HEK293T (cell line): ENCODE measurements at regions not wholly inside any gene's neighbourhood (a gene's known extent, or its start where the extent isn't known, plus 50 kb on each side); places are given as distances from the start of the nearest gene placed in this dataset.
A peak's percentile ranks its signal among the peaks of the same experiment; 100 is the strongest.

Experiments used
- CTCF ChIA-PET: fragments of 350-600 bp; formaldehyde crosslinking; extraction: SDS; loops from one replicate; lab custom pipeline; 2021; ENCODE audit warnings: antibody characterized with exemption, inconsistent platforms; lab: Yijun Ruan, JAX
- POLR2A ChIA-PET: fragments of 350-600 bp; formaldehyde crosslinking; extraction: SDS; loops from one replicate; lab custom pipeline; 2020; ENCODE audit warnings: antibody characterized with exemption, inconsistent platforms; lab: Yijun Ruan, JAX
- DNase-seq: peaks from one replicate; pipeline ENCODE4 v3.0.0; 2012; ENCODE audit warnings: mixed read lengths; ENCODE audit errors: extremely low spot score
- ARNT ChIP-seq: fragments of 450-650 bp; IDR thresholded peaks from 2 replicates; pipeline ENCODE4 v1.6.1; 2017; ENCODE audit warnings: mild to moderate bottlenecking
- BHLHE40 ChIP-seq: fragments of 450-650 bp; IDR thresholded peaks from 2 replicates; pipeline ENCODE4 v1.6.1; 2016; ENCODE audit warnings: mild to moderate bottlenecking, moderate library complexity, borderline replicate concordance
- CTBP1 ChIP-seq: fragments of 450-650 bp; IDR thresholded peaks from 2 replicates; pipeline ENCODE4 v1.6.1; 2016; ENCODE audit warnings: borderline replicate concordance
- ELF4 ChIP-seq: fragments of 450-650 bp; IDR thresholded peaks from 2 replicates; pipeline ENCODE4 v1.6.1; 2017; ENCODE audit warnings: antibody characterized with exemption
- FOXA1 ChIP-seq: fragments of 450-650 bp; IDR thresholded peaks from 2 replicates; pipeline ENCODE4 v1.6.1; 2016; ENCODE audit warnings: mild to moderate bottlenecking
- FOXK2 ChIP-seq: fragments of 450-650 bp; IDR thresholded peaks from 2 replicates; pipeline ENCODE4 v1.6.1; 2016; ENCODE audit warnings: mild to moderate bottlenecking
- FOXM1 ChIP-seq: fragments of 450-650 bp; IDR thresholded peaks from 2 replicates; pipeline ENCODE4 v1.6.1; 2017; ENCODE audit warnings: mild to moderate bottlenecking, borderline replicate concordance
- HDGF ChIP-seq: fragments of 450-650 bp; IDR thresholded peaks from 2 replicates; pipeline ENCODE4 v1.6.1; 2017; ENCODE audit warnings: antibody characterized with exemption, borderline replicate concordance
- L3MBTL2 ChIP-seq: fragments of 450-650 bp; conservative IDR thresholded peaks from 2 replicates; pipeline ENCODE4 v1.6.1; 2016; ENCODE audit warnings: mild to moderate bottlenecking
- LEF1 ChIP-seq: fragments of 450-650 bp; IDR thresholded peaks from 2 replicates; pipeline ENCODE4 v1.6.1; 2017; ENCODE audit warnings: mild to moderate bottlenecking, borderline replicate concordance
- NFRKB ChIP-seq: fragments of 450-650 bp; IDR thresholded peaks from 2 replicates; pipeline ENCODE4 v1.6.1; 2016; ENCODE audit warnings: mild to moderate bottlenecking, moderate library complexity
- SP1 ChIP-seq: fragments of 450-650 bp; IDR thresholded peaks from 2 replicates; pipeline ENCODE4 v1.6.1; 2017
- SUZ12 ChIP-seq: fragments of 450-650 bp; IDR thresholded peaks from 2 replicates; pipeline ENCODE4 v1.6.1; 2016; ENCODE audit warnings: mild to moderate bottlenecking
- TARDBP ChIP-seq: fragments of 450-650 bp; IDR thresholded peaks from 2 replicates; pipeline ENCODE4 v1.6.1; 2016
- ZNF384 ChIP-seq: fragments of 450-650 bp; IDR thresholded peaks from 2 replicates; pipeline ENCODE4 v1.6.1; 2016
- TF ChIP-seq, protein P1 (sequence below): fragments of 450-650 bp; IDR thresholded peaks from 2 replicates; pipeline ENCODE4 v1.6.1; 2016

DNA sequence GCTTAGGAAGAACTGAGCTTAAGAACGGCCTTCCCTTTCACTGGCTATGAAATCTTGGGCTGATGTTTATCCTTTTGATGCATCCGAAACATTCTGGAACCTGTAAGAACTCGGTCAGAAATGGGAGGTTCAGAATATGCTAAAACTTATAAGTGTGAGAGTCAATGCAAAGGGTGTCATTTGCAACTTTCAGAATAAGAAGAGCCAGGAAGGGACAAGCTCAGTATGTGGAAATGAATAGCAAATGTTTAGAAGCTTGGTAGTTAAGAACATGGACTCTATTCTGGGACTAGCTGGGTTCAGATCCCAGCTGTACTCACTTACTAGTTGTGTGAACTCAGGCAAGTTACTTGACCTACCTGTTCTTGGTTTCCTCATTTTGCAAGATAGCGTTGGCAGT, 234.1 kb downstream of the OMA1 start:
- TF ChIP-seq FOXA1: no peak
- TF ChIP-seq ARNT: no peak
- TF ChIP-seq FOXM1: no peak
- TF ChIP-seq SP1: no peak
- TF ChIP-seq HDGF: no peak
- no peak for TF ChIP-seq LEF1
- no peak for TF ChIP-seq BHLHE40
- no peak for TF ChIP-seq SUZ12
- TF ChIP-seq, protein P1, sequence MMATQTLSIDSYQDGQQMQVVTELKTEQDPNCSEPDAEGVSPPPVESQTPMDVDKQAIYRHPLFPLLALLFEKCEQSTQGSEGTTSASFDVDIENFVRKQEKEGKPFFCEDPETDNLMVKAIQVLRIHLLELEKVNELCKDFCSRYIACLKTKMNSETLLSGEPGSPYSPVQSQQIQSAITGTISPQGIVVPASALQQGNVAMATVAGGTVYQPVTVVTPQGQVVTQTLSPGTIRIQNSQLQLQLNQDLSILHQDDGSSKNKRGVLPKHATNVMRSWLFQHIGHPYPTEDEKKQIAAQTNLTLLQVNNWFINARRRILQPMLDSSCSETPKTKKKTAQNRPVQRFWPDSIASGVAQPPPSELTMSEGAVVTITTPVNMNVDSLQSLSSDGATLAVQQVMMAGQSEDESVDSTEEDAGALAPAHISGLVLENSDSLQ: no peak
- TF ChIP-seq L3MBTL2: no peak
- no peak for TF ChIP-seq FOXK2
- TF ChIP-seq NFRKB: no peak
- no peak for TF ChIP-seq CTBP1
- TF ChIP-seq ELF4: no peak
- no peak for TF ChIP-seq TARDBP
- no peak for TF ChIP-seq ZNF384
- DNase-seq: no peak
- ChIA-PET POLR2A (no interaction called here), CTCF (no interaction called here)

DNA sequence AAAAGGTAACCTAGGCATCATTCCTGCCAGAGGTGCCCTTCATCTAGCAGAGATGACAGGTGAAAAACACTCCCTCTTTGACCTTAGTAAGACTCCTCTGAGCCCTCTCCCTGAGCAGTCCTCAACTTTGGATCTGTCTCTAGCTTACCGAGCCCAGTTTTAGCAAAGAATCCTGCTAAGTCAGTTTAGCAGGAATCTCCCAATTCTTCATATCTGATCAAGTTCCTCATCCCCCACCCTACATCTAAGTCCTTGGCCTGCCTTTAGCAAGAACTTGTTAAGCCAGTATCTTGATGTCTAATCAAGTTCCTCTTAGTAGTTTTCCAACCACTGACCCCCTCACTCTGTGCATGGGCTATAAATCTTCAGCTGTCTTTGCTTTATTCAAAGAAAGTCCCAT, 235.6 kb downstream of the OMA1 start:
- DNase-seq: no peak
- ChIA-PET CTCF (no interaction called here), POLR2A (no interaction called here)
- no peak for TF ChIP-seq ZNF384
- TF ChIP-seq, protein P1: 0 out of 2 replicates have a peak, but pooled peaks have one; percentile 16

DNA sequence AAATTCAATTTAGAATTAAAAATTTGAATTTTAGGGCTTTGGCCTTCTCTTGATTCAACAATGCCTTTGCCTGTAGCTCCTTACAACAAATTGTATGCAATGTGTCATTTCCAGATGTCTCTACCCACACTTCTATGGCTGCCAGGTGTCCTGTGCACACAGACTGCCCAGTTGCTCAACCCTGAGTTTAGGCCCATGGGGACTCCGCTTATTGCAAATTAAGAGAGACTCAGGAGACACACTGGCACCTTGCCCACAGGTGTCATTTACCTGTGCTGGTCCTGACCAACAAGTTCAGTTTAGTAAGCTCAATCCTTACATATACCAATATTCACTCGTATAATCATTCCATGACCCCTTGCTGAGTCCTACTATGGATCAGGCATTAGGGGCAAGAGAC, 236.1 kb downstream of the OMA1 start:
- CTCF ChIA-PET: no interaction called here
- TF ChIP-seq FOXK2: no peak
- TF ChIP-seq SUZ12: no peak
- TF ChIP-seq CTBP1: no peak
- no peak for TF ChIP-seq BHLHE40
- no peak for TF ChIP-seq FOXA1
- no peak for TF ChIP-seq LEF1
- no peak for TF ChIP-seq HDGF
- TF ChIP-seq FOXM1: no peak
- TF ChIP-seq SP1: no peak
- no peak for TF ChIP-seq ARNT
- DNase-seq: no peak
- POLR2A ChIA-PET: no interaction called here

DNA sequence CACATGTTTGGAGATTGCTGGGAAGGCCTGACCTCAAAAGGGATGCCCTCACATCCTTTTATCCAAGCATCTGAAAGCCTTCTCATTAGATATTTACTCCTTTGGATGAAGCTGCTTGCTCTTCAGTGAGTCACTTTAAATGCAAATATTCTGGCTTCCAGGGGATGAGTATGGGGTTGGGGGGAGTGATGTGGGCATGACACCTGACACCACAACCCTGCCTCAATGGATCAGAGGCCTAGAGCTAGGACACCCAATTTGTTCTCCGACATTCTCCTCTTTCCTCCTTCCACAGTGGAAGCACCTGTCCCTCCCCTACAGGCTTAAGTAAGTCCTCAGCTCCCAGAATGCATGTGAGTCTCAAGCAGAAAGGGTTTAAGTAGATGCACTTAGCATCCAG, 238.3 kb downstream of the OMA1 start:
- ChIA-PET CTCF (no interaction called here), POLR2A (no interaction called here)
- TF ChIP-seq FOXM1 (no peak), ELF4 (no peak), FOXA1 (no peak), TARDBP (no peak), ARNT (no peak), SP1 (no peak), SUZ12 (no peak), HDGF (no peak), NFRKB (no peak), BHLHE40 (no peak), L3MBTL2 (no peak), FOXK2 (no peak), LEF1 (no peak), CTBP1 (no peak)
- TF ChIP-seq, protein P1: no peak
- no peak for DNase-seq

DNA sequence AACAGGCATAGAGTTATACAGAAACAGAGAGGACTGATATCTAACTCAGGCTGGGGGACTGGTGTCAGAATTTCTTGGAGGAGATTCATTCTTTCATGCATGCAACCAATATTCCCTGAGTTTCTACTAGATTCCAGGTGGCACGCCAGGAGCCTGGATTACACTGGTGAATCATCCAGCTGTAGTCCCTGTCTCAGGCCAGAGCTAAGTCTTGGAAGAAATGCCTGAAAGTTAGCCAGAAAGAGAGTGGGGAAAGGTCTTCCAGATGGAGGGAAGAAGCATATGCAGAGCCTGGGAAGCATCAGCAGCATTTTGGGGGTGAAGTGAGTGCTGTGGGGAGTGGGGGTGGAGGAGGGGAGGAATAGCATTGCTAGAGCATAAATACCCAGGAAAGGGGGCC, 239.1 kb downstream of the OMA1 start:
- ChIA-PET POLR2A (no interaction called here), CTCF (no interaction called here)
- no peak for DNase-seq
- no peak for TF ChIP-seq ZNF384
- no peak for TF ChIP-seq FOXK2
- TF ChIP-seq, protein P1: no peak
- TF ChIP-seq HDGF: no peak
- no peak for TF ChIP-seq FOXA1
- TF ChIP-seq BHLHE40: no peak
- TF ChIP-seq CTBP1: no peak
- no peak for TF ChIP-seq SUZ12
- no peak for TF ChIP-seq NFRKB
- no peak for TF ChIP-seq LEF1
- TF ChIP-seq TARDBP: no peak
- no peak for TF ChIP-seq FOXM1
- no peak for TF ChIP-seq ELF4

DNA sequence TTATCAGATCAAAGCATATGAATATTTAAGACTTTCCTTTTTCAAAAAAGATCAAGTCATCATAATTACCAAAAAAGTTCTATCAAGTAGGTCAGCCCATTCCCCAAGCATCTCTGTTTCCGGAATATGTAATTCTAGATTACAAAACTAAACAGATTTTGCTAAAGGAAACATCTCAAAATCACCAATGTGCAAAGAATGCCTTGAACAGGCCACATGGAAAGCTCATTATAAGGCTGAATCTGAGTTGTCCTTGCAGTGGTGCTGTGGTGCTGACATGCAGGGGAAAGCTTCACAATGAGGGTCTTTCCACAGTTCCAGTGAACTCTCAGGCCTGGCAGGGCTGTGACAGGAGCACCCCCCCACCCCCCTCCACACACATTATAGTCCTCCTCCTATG, 240.9 kb downstream of the OMA1 start:
- DNase-seq: no peak
- TF ChIP-seq CTBP1 (no peak), BHLHE40 (no peak), NFRKB (no peak), HDGF (no peak), FOXA1 (no peak), TARDBP (no peak), FOXM1 (no peak), LEF1 (no peak), ARNT (no peak), SUZ12 (no peak), SP1 (no peak), ELF4 (no peak), L3MBTL2 (no peak)
- TF ChIP-seq, protein P1: no peak
- ChIA-PET CTCF (no interaction called here), POLR2A (no interaction called here)
